ENCODE measurements at regions not wholly inside any gene's neighbourhood (a gene's known extent, or its start where the extent isn't known, plus 50 kb on each side); places are given as distances from the start of the nearest gene placed in this dataset.

- TF ChIP-seq BMI1 (IDR thresholded peaks at IDR 0.05; ENCODE audit: low read length) (no peak), ELF1 (tag; IDR thresholded peaks at IDR 0.05) (no peak), TCFL5 (CRISPR knock-in tag; conservative IDR thresholded peaks at IDR 0.05) (no peak), HNRNPH1 (optimal IDR thresholded peaks at IDR 0.05; ENCODE audit: low read depth, low read length) (no peak), NFXL1 (CRISPR knock-in tag; IDR thresholded peaks at IDR 0.05) (no peak), PCBP1 (IDR thresholded peaks at IDR 0.05; ENCODE audit: low read depth, low read length, poor library complexity, severe bottlenecking) (no peak), JUN (IDR thresholded peaks at IDR 0.05; ENCODE audit: borderline replicate concordance, low read depth, low read length) (no peak), JUN (CRISPR knock-in tag; IDR thresholded peaks at IDR 0.05; ENCODE audit: borderline replicate concordance) (no peak), ZBTB8A (IDR thresholded peaks at IDR 0.05; ENCODE audit: partially characterized antibody) (no peak), ETV1 (tag; conservative IDR thresholded peaks at IDR 0.05; ENCODE audit: low read depth) (no peak)
- TF ChIP-seq, protein P1, sequence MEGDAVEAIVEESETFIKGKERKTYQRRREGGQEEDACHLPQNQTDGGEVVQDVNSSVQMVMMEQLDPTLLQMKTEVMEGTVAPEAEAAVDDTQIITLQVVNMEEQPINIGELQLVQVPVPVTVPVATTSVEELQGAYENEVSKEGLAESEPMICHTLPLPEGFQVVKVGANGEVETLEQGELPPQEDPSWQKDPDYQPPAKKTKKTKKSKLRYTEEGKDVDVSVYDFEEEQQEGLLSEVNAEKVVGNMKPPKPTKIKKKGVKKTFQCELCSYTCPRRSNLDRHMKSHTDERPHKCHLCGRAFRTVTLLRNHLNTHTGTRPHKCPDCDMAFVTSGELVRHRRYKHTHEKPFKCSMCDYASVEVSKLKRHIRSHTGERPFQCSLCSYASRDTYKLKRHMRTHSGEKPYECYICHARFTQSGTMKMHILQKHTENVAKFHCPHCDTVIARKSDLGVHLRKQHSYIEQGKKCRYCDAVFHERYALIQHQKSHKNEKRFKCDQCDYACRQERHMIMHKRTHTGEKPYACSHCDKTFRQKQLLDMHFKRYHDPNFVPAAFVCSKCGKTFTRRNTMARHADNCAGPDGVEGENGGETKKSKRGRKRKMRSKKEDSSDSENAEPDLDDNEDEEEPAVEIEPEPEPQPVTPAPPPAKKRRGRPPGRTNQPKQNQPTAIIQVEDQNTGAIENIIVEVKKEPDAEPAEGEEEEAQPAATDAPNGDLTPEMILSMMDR (IDR thresholded peaks at IDR 0.05 in 2 of 3, conservative IDR thresholded peaks at IDR 0.05 in 1 of 3; ENCODE audit: insufficient read depth in 2 of 3, low read depth in 1 of 3, low read length in 3 of 3): no peak
Observed at GRCh38 chr11:57109331-57109730, 72.4 kb upstream of the LRRC55 start.
